HG02623 (cell line): ENCODE measurements at regions not wholly inside any gene's neighbourhood (a gene's known extent, or its start where the extent isn't known, plus 50 kb on each side); places are given as distances from the start of the nearest gene placed in this dataset.
"Not testable (repeated sequence)": the region's sequence is repeated elsewhere in the genome, so short reads cannot be mapped to it uniquely, and the experiment has no call there.

ENCODE experiments used
- ATAC-seq: cut with Tn5 transposase; IDR thresholded peaks from one replicate; pipeline ENCODE4 v1.9.1; 2021; ENCODE audit warnings: moderate library complexity; ENCODE audit not compliant: unreplicated experiment

- ATAC-seq = no peak
Measured at GRCh38 chr2:60259781-60260180, 293.7 kb downstream of the BCL11A start.

GRCh38 chr2:60252581-60253150 lies 300.8 kb downstream of the BCL11A start:
- no peak for ATAC-seq

- no peak for ATAC-seq
Measured at GRCh38 chr2:60251247-60251646, 302.2 kb downstream of the BCL11A start.

- no peak for ATAC-seq
Measured at GRCh38 chr2:60249879-60250278, 303.6 kb downstream of the BCL11A start.

- ATAC-seq = no peak
Measured at GRCh38 chr2:60247471-60247870, 306.0 kb downstream of the BCL11A start.

GRCh38 chr2:60246583-60246982 lies 306.9 kb downstream of the BCL11A start:
- no peak for ATAC-seq

GRCh38 chr2:60234274-60234986 lies 319.0 kb downstream of the BCL11A start:
- ATAC-seq = no peak

GRCh38 chr2:60230596-60230995 lies 322.9 kb downstream of the BCL11A start:
- no peak for ATAC-seq

GRCh38 chr2:60230037-60230436 lies 323.4 kb downstream of the BCL11A start:
- ATAC-seq = no peak

- ATAC-seq = no peak
Measured at GRCh38 chr2:60226943-60227342, 326.5 kb downstream of the BCL11A start.

GRCh38 chr2:60226191-60226590 lies 327.3 kb downstream of the BCL11A start:
- no peak for ATAC-seq

- no peak for ATAC-seq
Measured at GRCh38 chr2:60223859-60224258, 329.6 kb downstream of the BCL11A start.

- ATAC-seq = no peak
Measured at GRCh38 chr2:60221098-60221497, 332.4 kb downstream of the BCL11A start.

- no peak for ATAC-seq
Measured at GRCh38 chr2:60219536-60219935, 333.9 kb downstream of the BCL11A start.

- no peak for ATAC-seq
Measured at GRCh38 chr2:60216452-60216995, 336.9 kb downstream of the BCL11A start.

- ATAC-seq = no peak
Measured at GRCh38 chr2:60215386-60215901, 338.0 kb downstream of the BCL11A start.

GRCh38 chr2:60214626-60214875 lies 338.9 kb downstream of the BCL11A start:
- no peak for ATAC-seq

- no peak for ATAC-seq
Measured at GRCh38 chr2:60213865-60214625, 339.4 kb downstream of the BCL11A start.

- no peak for ATAC-seq
Measured at GRCh38 chr2:60212181-60212945, 341.1 kb downstream of the BCL11A start.

- not testable (repeated sequence) for ATAC-seq
Measured at GRCh38 chr2:60189006-60189405, 364.4 kb downstream of the BCL11A start.

- ATAC-seq = no peak
Measured at GRCh38 chr2:60175290-60175689, 378.2 kb downstream of the BCL11A start.
